OCI-M2 (cell line): ENCODE measurements at regions not wholly inside any gene's neighbourhood (a gene's known extent, or its start where the extent isn't known, plus 50 kb on each side); places are given as distances from the start of the nearest gene placed in this dataset.
"Not testable (repeated sequence)": the region's sequence is repeated elsewhere in the genome, so short reads cannot be mapped to it uniquely, and the experiment has no call there.

Experiments
- DNase-seq: peaks from one replicate; lab custom pipeline; 2025; ENCODE audit not compliant: unreplicated experiment; lab: John Stamatoyannopoulos, UW

- no peak for DNase-seq
These were observed 207.7 kb downstream of the RAP2B start for GRCh38 chr3:153369561-153370374.

DNA sequence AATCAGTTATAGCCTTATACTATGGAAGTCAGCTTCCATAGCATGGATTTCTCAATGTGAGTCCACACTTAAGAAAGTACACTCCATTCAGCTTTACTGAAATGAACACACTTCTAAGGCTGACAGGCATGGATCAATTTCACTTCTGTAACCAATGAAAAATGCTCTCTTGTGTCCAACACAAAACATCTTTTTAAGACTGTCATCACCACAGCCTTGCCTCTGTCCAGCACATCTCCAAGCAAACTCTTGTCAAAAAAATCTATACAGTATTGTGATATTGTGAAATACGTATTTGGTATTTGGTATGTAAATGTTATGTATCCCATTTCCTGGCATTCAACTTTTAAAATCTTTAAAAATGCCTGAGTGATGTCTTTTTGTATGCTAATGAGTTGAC is 208.7 kb downstream of the RAP2B start:
- DNase-seq, result no peak

DNA sequence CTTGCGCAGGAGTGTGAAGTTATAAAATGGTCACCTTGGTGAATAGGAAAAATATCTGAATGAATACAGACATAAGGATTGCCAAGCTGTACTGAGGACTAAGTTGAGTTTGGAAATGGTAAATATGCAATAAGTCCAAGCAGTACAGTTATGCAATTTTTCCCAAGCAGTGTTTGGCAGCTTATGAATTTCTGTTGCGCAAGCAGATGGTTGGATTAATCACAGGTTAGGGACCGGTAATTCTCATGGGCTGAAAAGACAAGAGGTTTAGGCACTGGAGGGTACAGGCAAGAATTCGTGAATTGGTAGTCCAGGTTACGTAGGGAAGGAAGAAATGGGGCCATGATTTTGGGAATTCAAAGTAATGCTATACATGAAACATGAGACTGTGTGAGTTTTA is 210.3 kb downstream of the RAP2B start:
- DNase-seq, result no peak

GRCh38 chr3:153373606-153374005 is 211.6 kb downstream of the RAP2B start:
- no peak for DNase-seq

- DNase-seq, result not testable (repeated sequence)
These were observed 216.3 kb downstream of the RAP2B start for GRCh38 chr3:153378366-153378765.

GRCh38 chr3:153379516-153379915 is 217.5 kb downstream of the RAP2B start:
- DNase-seq, result no peak

DNA sequence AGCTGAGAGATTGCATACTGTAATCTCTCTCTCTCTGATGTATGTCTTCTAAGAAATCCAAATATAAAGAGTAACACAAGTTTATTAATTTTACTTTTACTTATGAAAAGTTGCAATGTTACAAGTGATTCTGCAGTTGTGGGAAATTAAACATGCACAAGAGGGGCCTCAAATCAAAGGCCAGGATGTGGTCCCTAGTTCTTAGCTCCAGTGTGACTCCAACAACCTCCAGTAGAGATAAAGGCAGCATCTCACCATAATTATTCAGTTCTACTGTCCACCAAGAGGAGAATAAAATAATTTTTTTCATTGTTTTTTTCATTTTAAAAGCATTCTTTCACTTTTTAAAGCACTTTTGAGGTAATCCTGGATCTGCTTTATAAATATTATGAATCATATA is 223.3 kb downstream of the RAP2B start:
- no peak for DNase-seq

DNA sequence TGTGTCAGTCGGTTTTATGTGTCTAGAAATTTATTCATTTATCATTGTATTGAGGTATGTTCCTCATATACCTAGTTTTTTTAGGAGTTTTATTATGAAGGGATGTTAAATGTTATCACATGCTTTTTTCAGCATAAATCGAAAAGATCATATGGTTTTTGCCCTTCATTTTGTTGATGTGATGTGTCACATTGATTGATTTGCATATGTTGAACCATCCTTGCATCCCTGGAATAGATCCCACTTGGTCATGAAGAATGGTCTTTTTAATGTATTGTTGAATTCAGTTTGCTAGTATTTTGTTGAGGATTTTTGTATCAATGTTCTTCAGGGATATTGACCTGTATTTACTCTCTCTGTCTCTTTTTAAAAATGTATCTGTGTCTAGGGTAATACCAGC is 230.3 kb downstream of the RAP2B start:
- no peak for DNase-seq

DNA sequence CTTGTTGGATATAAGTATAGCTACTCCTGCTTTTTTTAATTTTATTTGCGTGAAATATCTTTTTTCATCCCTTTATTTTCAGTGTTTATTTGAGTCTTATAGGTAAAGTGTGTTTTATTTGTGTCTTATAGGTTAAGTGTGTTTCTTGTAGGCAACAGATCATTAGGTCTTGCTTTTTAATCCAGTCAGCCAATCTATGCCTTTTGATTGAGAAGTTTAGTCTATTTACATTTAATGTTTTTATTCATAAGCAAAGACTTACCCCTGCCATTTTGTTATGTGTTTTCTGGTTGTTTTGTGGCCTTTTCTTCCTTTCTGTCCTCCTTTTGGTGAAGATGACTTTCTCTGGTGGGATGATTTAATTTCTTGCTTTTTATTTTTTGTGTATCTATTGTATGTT is 232.0 kb downstream of the RAP2B start:
- no peak for DNase-seq

- DNase-seq, result no peak
These were observed 234.6 kb downstream of the RAP2B start for GRCh38 chr3:153396581-153396980.

DNA sequence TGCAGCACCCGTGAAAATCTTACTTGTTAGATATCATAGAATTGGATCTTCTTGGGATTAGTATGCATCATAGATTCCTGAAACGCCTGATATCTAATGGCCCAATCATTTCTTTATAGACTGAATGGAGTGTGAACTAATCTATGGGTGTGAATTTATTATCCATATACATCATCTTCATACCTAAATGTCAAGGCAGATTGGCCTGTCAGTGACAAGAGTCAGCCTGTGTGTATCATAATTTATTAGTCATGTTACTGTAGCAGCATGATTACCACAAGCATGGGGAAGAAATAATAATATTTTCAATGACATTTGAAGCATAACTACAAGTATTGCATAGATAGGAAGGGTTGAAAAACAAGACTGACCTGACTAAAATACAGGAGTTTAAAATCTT is 235.8 kb downstream of the RAP2B start:
- no peak for DNase-seq

DNA sequence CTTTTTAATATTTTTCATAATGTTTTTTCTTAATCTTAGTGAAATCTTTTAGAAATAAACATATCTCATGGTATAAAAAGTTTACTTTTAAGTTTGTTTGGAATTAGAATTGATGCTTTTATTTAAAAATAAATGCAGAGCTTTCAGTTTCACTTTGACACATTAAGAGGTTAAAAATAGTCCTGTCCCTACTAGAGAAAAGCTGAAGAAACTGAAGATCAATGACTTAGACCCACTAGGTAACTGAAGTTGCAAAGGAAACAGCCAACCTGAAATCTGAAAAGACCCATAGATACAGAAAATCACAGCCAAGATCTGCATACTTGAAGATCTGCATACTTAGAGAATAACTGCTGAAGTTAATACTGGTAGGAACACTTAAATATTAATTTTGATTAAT is 237.6 kb downstream of the RAP2B start:
- no peak for DNase-seq

DNA sequence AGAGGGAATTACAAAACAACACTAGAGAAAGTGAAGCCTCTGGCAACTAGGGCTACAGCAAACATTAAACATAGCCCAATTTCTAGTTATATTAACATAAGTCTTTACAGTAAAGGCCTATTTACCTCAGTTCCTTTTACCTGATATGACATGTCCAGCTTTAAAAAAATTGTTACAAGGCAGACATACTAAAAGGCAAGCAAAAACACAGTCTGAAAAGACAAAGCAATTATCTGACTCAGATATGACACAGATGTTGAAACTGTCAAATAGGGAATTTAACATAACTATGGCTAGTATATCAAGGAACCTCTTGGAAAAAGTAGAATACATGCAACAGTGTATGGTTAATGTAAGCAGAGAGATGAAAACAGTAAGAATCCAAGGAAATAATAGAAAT is 238.6 kb downstream of the RAP2B start:
- DNase-seq, result no peak

- DNase-seq, result no peak
These were observed 242.1 kb downstream of the RAP2B start for GRCh38 chr3:153404157-153404556.

GRCh38 chr3:153405320-153405719 is 243.3 kb downstream of the RAP2B start:
- DNase-seq, result not testable (repeated sequence)

- no peak for DNase-seq
These were observed 248.5 kb downstream of the RAP2B start for GRCh38 chr3:153410517-153410916.

DNA sequence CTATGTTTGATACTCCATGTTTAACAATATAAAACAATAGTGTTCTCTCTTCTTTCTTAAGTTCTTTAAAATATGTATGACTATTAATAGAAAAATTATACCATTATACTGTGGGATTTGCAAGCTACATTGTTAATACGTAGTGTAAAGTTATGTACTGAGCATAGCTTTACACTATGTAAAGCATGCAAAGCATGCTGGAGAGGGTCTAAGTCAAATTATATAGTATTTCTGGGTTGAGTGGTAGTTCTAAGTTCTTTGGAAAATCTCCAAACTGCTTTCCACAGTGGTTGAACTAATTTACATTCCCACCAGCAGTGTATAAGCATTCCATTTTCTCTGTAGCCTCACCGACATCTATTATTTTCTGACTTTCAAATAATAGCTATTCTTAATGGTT is 253.0 kb downstream of the RAP2B start:
- DNase-seq, result no peak

DNA sequence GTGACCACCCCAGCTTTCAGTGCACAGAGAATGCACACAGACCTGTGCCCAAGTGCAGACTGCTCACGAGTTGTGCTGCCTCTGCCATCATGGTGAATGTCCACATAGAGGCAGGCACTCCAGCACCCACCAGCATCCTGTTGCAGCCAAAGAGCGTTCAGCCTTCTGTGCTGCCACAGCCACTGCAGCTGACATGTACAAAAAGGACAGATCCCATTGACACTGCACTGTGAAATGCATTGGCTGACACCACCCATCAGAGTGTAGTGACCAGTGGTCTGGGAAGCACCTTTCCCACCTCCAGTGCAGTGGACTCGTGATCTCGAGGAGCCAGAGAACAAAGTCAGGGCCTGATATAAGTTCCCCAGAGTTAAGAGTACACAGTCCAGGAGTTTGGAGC is 260.3 kb downstream of the RAP2B start:
- no peak for DNase-seq

DNA sequence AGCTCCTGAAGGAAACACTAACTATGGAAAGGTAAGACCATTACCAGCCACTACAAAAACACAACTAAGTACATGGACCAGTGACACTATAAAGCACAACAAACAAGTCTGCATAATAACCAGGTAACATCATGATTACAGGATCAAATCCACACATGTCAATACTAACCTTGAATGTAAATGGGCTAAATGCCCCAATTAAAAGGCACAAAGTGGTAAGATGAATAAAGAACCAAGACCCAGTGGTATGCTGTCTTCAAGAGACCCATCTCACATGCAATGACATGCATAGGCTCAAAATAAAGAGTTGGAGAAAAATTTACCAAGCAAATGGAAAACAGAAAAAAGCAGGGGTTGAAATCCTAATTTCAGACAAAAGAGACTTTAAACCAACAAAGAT is 261.8 kb downstream of the RAP2B start:
- not testable (repeated sequence) for DNase-seq

GRCh38 chr3:153426344-153426743 is 264.3 kb downstream of the RAP2B start:
- no peak for DNase-seq

- DNase-seq, result no peak
These were observed 264.8 kb downstream of the RAP2B start for GRCh38 chr3:153426803-153427202.

DNA sequence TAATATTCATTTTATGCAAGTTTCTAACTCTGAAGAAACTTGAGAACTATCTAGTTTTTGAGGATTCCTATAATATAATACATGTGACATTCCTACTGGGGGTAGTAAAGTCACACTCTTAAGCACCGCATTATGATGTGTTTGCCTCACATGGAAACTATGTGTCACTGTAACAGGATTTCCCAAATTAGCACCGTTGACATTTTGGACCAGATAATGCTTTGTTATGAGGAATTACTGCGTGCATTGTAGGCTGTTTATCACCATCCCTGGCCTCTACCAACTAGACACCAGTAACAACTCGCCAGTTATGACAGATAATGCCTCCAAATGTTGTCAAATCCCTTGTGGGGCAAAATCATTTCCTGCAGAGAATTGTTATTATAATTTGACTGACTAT is 267.8 kb downstream of the RAP2B start:
- DNase-seq, result no peak

DNA sequence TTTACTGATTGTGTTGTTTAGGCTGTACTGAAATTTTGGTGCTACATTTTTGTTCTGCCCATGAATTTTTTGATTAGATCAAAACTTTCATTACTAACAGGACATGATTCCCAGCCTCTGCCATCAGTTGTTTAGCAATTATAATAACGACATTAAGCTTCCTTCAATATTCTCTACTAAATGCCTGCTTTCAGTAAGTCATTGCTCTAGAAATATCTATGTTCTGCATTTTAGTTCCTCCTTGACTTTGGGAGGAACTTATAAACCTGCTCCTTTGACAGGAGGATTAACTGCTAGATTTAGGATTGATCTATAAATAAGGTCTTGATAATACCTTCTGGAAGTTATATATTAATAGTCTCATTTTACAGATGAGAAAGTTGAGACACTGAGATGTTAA is 269.1 kb downstream of the RAP2B start:
- DNase-seq, result no peak
